HL-60 (cell line): ENCODE measurements at regions not wholly inside any gene's neighbourhood (a gene's known extent, or its start where the extent isn't known, plus 50 kb on each side); places are given as distances from the start of the nearest gene placed in this dataset.

Source experiments
- CTCF ChIP-seq: IDR thresholded peaks from one replicate; pipeline ENCODE4 v1.5.1; 2011; ENCODE audit warnings: low read length, control low read depth, inconsistent platforms; ENCODE audit not compliant: insufficient read depth
- GABPA ChIP-seq: IDR thresholded peaks from 2 replicates; pipeline ENCODE4 v1.6.1; 2012; ENCODE audit warnings: low read depth
- POLR2AphosphoS5 ChIP-seq: IDR thresholded peaks from 2 replicates; pipeline ENCODE4 v1.6.1; 2012; ENCODE audit warnings: low read depth

DNA sequence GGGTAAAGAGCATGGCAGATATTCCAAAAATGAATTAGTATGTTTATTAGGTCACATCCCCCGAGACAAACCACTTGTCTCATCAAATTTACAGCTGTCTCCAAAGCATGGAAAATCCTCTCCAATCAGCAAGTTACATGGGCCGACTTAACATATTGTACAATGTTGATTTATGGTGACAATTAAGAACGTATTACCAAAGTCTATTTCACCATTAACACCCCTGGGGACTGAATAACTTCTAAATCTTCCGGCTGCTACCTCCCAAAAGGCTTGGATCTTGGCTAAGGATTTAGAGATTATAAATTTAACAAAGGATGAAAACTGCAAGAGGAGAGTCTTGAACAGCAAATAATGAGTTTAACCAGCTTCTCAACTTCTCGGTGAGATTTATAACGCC lies 311.9 kb downstream of the NPIPA8 start:
- TF ChIP-seq CTCF (no peak), POLR2AphosphoS5 (no peak), GABPA (no peak)
